ENCODE measurements at regions not wholly inside any gene's neighbourhood (a gene's known extent, or its start where the extent isn't known, plus 50 kb on each side); places are given as distances from the start of the nearest gene placed in this dataset.

DNA sequence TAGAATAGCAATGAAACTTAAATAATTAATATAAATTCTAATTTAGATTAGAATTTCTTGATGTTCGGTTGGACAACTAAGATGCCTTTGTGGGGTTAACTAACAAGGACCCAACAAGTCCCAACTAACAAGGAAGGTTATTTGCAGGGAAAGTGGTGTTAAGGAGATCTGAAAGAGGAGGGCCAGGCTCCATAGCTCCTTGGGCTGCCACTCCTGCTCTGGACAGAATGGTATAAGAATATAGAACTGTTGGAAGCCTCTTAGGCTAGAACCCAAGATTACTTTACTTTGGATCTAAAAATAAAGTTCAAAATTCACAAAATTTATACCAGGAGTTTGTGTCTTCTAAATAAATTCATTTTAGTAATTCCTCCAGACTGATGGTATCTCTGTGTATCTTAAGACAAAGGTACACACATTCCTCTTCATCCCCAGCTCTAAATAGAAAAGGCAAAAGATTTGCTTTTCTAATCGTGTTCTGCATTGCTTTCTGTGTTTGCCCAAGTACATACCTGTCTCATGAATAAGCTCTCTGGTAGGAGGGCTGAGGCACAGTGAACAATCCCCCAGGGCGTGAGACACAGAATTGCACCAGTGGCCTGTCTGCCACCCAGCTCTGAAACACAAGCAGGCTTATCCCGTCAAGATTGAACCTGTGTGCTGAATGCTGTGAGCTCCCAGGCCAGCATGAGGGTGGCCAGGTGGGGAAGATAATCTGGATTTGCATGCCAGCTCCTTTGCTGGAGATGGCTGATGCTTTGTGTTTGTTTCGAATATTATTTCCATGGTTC lies 176.0 kb downstream of the ACKR3 start:
- no peak for DNase-seq
- H3K4me1 ChIP-seq: peaks cover 11 to 31% of the 10 kb centered on the region in 2 donors

DNA sequence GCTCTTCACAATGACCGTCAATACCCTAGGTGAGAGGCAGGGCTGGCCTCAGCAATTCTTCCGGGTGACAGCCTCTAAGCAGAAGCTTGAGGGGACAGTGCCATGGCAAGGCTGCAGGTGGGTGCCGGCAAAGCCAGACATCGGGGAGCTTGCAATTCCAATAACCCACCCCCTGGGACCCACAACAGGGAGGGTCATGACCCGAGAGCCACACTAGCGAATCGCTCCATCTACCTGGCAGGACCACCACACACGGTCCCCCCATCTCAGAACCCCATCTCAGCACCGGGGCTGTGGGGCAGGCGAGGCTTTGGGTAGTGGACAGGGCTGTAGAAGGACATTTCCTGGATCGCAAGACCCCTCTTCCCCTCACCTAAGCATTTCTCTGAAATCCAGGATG lies 177.2 kb downstream of the ACKR3 start:
- ATAC-seq: no peak
- DNase-seq: no peak
- H3K27me3 ChIP-seq: no peaks in the 10 kb centered on the region
- H3K27ac ChIP-seq: no peak overlapping the region
- no peaks in the 10 kb centered on the region for H3K9me3 ChIP-seq
- no peaks in the 10 kb centered on the region for H3K36me3 ChIP-seq
- H3K4me1 ChIP-seq: peaks cover 11 to 31% of the 10 kb centered on the region in 2 donors
- H3K4me3 ChIP-seq: no peak overlapping the region
- intact Hi-C loops (cut with DNase I): no loop called here
- TF ChIP-seq, protein P1, sequence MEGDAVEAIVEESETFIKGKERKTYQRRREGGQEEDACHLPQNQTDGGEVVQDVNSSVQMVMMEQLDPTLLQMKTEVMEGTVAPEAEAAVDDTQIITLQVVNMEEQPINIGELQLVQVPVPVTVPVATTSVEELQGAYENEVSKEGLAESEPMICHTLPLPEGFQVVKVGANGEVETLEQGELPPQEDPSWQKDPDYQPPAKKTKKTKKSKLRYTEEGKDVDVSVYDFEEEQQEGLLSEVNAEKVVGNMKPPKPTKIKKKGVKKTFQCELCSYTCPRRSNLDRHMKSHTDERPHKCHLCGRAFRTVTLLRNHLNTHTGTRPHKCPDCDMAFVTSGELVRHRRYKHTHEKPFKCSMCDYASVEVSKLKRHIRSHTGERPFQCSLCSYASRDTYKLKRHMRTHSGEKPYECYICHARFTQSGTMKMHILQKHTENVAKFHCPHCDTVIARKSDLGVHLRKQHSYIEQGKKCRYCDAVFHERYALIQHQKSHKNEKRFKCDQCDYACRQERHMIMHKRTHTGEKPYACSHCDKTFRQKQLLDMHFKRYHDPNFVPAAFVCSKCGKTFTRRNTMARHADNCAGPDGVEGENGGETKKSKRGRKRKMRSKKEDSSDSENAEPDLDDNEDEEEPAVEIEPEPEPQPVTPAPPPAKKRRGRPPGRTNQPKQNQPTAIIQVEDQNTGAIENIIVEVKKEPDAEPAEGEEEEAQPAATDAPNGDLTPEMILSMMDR (IDR thresholded peaks at IDR 0.05): no peak

More for the DNA sequence above, 176.0 kb downstream of the ACKR3 start:
- H3K27ac ChIP-seq: no peak overlapping the region
- no peaks in the 10 kb centered on the region for H3K36me3 ChIP-seq
- ATAC-seq: peak; percentile 70
- no peaks in the 10 kb centered on the region for H3K27me3 ChIP-seq
- H3K4me3 ChIP-seq: no peak overlapping the region
- H3K9me3 ChIP-seq: no peaks in the 10 kb centered on the region
- TF ChIP-seq, protein P1 (IDR thresholded peaks at IDR 0.05): no peak
- intact Hi-C loops (cut with DNase I): no loop called here

DNA sequence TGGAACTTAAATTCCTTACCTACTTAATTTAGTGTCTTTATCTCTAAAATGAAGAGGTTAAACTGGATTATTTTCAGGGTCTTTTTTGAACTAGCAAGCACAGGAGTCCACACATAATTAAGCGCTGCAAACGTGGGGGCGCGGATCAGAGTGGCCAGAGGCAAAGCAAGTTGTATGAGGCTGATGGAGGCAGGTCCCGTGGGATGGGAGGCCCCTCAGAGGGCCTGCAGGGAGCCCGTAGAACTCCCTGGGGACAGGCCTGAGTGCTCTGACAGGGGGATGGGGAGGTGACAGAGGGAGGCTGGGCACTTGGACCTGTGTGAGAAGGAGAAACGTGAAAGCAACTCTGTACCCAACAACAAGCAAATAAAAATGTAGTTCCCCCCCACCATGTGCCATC lies 177.8 kb downstream of the ACKR3 start:
- no peaks in the 10 kb centered on the region for H3K9me3 ChIP-seq

DNA sequence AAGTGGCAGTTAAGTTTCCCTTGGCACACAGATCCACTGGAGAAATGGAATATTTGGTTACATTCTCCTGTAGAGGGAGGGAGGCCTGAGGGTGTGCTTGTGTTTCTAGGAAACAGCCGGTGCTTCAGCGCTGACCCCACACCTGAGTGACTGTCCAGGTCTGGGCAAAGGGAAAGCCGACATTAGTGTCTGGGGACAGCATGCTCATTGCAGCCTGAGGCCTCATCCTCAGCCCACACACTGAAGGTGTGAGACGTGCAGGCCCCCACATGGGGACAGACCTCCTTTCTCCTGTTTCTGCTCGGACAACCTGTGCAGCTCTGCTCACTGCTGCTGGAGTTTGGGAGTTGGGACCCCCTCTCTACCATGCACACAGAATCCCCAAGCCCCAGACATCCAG lies 178.3 kb downstream of the ACKR3 start:
- H3K36me3 ChIP-seq: no peaks in the 10 kb centered on the region
- peaks cover 7 to 31% of the 10 kb centered on the region in 2 donors for H3K4me1 ChIP-seq
- H3K27ac ChIP-seq: peak overlapping the region in 1 of 2 donors; percentile 24
- TF ChIP-seq, protein P1 (IDR thresholded peaks at IDR 0.05): no peak
- no peaks in the 10 kb centered on the region for H3K27me3 ChIP-seq
- intact Hi-C loops (cut with DNase I): no loop called here
- H3K9me3 ChIP-seq: no peaks in the 10 kb centered on the region
- DNase-seq: no peak
- no peak overlapping the region for H3K4me3 ChIP-seq
- no peak for ATAC-seq

More for the DNA sequence above, 177.8 kb downstream of the ACKR3 start:
- Histone ChIP-seq H3K36me3 (no peaks in the 10 kb centered on the region), H3K27me3 (no peaks in the 10 kb centered on the region), H3K4me1 (peaks cover 10 to 31% of the 10 kb centered on the region in 2 donors), H3K4me3 (no peak overlapping the region), H3K27ac (no peak overlapping the region)
- DNase-seq (no peak), ATAC-seq (no peak)
- TF ChIP-seq, protein P1 (IDR thresholded peaks at IDR 0.05): no peak
- intact Hi-C loops (cut with DNase I): no loop called here

DNA sequence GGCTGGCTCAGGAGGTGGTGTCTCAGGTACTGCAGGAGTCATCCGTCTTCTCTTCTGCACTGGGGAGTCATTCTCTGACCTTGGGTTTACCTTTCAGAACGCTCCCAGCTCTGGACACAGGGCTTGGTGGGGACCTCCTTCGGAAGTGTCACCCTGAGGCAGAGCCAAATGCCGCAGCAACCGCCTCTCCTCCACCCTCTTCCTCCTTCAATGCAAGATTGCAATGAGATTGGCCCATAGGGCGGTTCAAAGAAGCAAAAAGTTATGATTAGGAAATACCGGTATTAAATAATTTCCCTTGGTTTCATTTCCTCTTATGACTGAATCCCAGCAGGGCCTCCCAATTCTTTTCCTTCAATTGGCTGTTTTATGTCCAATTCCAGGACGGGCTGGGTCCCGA lies 178.8 kb downstream of the ACKR3 start:
- H3K4me3 ChIP-seq: no peak overlapping the region
- no peaks in the 10 kb centered on the region for H3K27me3 ChIP-seq
- ATAC-seq (peak; percentile 38), DNase-seq (peak in 1 of 4 donors; percentile 55)
- no peaks in the 10 kb centered on the region for H3K9me3 ChIP-seq
- intact Hi-C loops (cut with DNase I): no loop called here
- H3K36me3 ChIP-seq: no peaks in the 10 kb centered on the region
- H3K4me1 ChIP-seq: peaks cover 7 to 36% of the 10 kb centered on the region in 2 donors
- H3K27ac ChIP-seq: peak overlapping the region in 1 of 2 donors; percentile 24
- TF ChIP-seq, protein P1 (IDR thresholded peaks at IDR 0.05): no peak

All from left lung (tissue), 4 donors.